ENCODE measurements at regions not wholly inside any gene's neighbourhood (a gene's known extent, or its start where the extent isn't known, plus 50 kb on each side); places are given as distances from the start of the nearest gene placed in this dataset.

- no peak overlapping the region for H2AFZ ChIP-seq (ENCODE audit: low read depth, low read length, poor library complexity, severe bottlenecking)
- DNase-seq (ENCODE audit: low read depth, low spot score) (no peak), ATAC-seq (no peak)
Measured at GRCh38 chr1:157404063-157404501, 148.2 kb downstream of the FCRL5 start.

More at GRCh38 chr1:157404063-157404501, 148.2 kb downstream of the FCRL5 start:
- no peak overlapping the region for H3K4me3 ChIP-seq (replicated peaks in 1 of 2; ENCODE audit: low read depth in 1 of 2, low read length in 2 of 2)
- ChIA-PET POLR2A (no interaction called here), CTCF (no interaction called here), RAD21 (ENCODE audit: low non-redundant PET in 1 of 2, low total read pairs in 2 of 2, uncharacterized antibody in 2 of 2, unreplicated experiment in 2 of 2) (no interaction called here)
- no peaks in the 10 kb centered on the region for H4K20me1 ChIP-seq (ENCODE audit: insufficient read depth)
- no TSS peak for BruUV-seq (replicated peaks)
- H3K9ac ChIP-seq (ENCODE audit: low read length): no peak overlapping the region
- intact Hi-C loops (cut with micrococcal nuclease): no loop called here
- no peaks in the 10 kb centered on the region for H3K9me2 ChIP-seq (ENCODE audit: insufficient read depth)
- H3K36me3 ChIP-seq (ENCODE audit: control insufficient read depth in 1 of 2, insufficient read depth in 2 of 2, low read length in 2 of 2): no peaks in the 10 kb centered on the region
- 0 out of 4 replicates have a peak, but pooled peaks cover 0 to 7% of the 10 kb centered on the region in 2 experiments for H3K4me1 ChIP-seq (ENCODE audit: control insufficient read depth in 1 of 2, insufficient read depth in 2 of 2, low read length in 2 of 2)
- H3K4me2 ChIP-seq (ENCODE audit: low read length): no peak overlapping the region
- H3K9me3 ChIP-seq (ENCODE audit: control insufficient read depth in 1 of 2, insufficient read depth in 1 of 2, low read depth in 1 of 2, low read length in 2 of 2): no peaks in the 10 kb centered on the region
- no peaks in the 10 kb centered on the region for H3K27me3 ChIP-seq (ENCODE audit: insufficient read depth, low read length)
- no peak for TF ChIP-seq EZH2 (IDR thresholded peaks at IDR 0.05)
- no peak for TF ChIP-seq ELF1 (IDR thresholded peaks at IDR 0.05; ENCODE audit: borderline replicate concordance, low read depth)
- no peak for TF ChIP-seq YY1 (IDR thresholded peaks at IDR 0.05; ENCODE audit: extremely low read depth, insufficient replicate concordance, low read depth, low read length)
- no peak for TF ChIP-seq RAD21 (IDR thresholded peaks at IDR 0.05; ENCODE audit: low read depth)
- no peak for TF ChIP-seq ATF3 (IDR thresholded peaks at IDR 0.05)
- no peak for TF ChIP-seq CEBPB (IDR thresholded peaks at IDR 0.05; ENCODE audit: low read depth)
- no peak for TF ChIP-seq ZNF274 (IDR thresholded peaks at IDR 0.05; ENCODE audit: low read depth, low read length)
- no peak for TF ChIP-seq SP1 (IDR thresholded peaks at IDR 0.05; ENCODE audit: low read depth)
- no peak for TF ChIP-seq TCF7L2 (IDR thresholded peaks at IDR 0.05; ENCODE audit: borderline replicate concordance, extremely low read depth, insufficient read depth, insufficient read length)
- no peak for TF ChIP-seq EGR1 (IDR thresholded peaks at IDR 0.05; ENCODE audit: low read depth)
- no peak for TF ChIP-seq SIN3A (IDR thresholded peaks at IDR 0.05; ENCODE audit: low read depth)
- TF ChIP-seq MAX (IDR thresholded peaks at IDR 0.05): no peak
- no peak for TF ChIP-seq REST (IDR thresholded peaks at IDR 0.05; ENCODE audit: low read depth)
- no peak for TF ChIP-seq FOSL1 (IDR thresholded peaks at IDR 0.05; ENCODE audit: low read depth)
- no peak for TF ChIP-seq CTCF (IDR thresholded peaks at IDR 0.05 in 2 of 3, conservative IDR thresholded peaks at IDR 0.05 in 1 of 3; ENCODE audit: borderline replicate concordance in 1 of 3, insufficient read depth in 1 of 3, low read depth in 2 of 3, low read length in 2 of 3)
- no peak for TF ChIP-seq EZH2phosphoT487 (IDR thresholded peaks at IDR 0.05; ENCODE audit: borderline replicate concordance)
- TF ChIP-seq CBX3 (IDR thresholded peaks at IDR 0.05; ENCODE audit: low read depth): no peak
- no peak for TF ChIP-seq ZFX (IDR thresholded peaks at IDR 0.05)
- H3K27ac ChIP-seq (ENCODE audit: low read depth, low read length): no peak overlapping the region
- H3K79me2 ChIP-seq (ENCODE audit: insufficient read depth, low read length): no peaks in the 10 kb centered on the region
